ENCODE measurements at regions not wholly inside any gene's neighbourhood (a gene's known extent, or its start where the extent isn't known, plus 50 kb on each side); places are given as distances from the start of the nearest gene placed in this dataset.

GRCh38 chrX:69361311-69361845, 142.7 kb upstream of the NALF2 start:
- peak overlapping the region in 1 of 2 donors; percentile 53 for H3K27ac ChIP-seq
- H3K4me1 ChIP-seq (ENCODE audit: control insufficient read depth in 1 of 2, low read depth in 2 of 2), result peaks cover 0 to 12% of the 10 kb centered on the region in 2 donors
- peak overlapping the region; percentile 35 for H3K4me3 ChIP-seq
- no peak for DNase-seq (ENCODE audit: low spot score)
- no peaks in the 10 kb centered on the region for H3K9me3 ChIP-seq
- peak; percentile 60 for ATAC-seq (ENCODE audit: insufficient number of reproducible peaks, low FRiP score, low read depth)
- H3K27me3 ChIP-seq (replicated peaks; ENCODE audit: insufficient read depth), result no peaks in the 10 kb centered on the region
- H3K36me3 ChIP-seq, result no peaks in the 10 kb centered on the region
- TF ChIP-seq CTCF (IDR thresholded peaks at IDR 0.05), result no peak

DNA sequence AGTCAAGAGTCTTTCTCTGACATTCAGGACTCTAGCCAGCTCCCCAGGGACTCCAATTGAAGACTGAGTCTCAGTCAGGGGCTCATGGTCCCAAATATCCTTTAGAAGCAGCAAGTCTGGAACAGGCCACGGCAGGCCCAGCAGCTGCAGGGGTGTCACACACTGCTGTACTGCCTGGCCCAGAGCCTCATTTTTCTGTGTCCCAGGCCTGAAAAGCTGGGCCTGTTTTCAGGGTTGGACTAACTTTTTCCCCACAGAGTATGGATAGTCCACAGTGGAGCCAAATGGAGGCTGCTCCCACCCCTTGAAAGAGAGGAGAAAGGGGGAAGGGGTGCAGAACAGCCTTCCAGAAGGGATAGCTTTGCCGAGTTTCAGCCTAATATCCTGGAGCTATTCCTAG, 146.8 kb upstream of the NALF2 start:
- ATAC-seq (ENCODE audit: insufficient number of reproducible peaks, low FRiP score, low read depth), result no peak
- Histone ChIP-seq H3K9me3 (no peaks in the 10 kb centered on the region), H3K4me3 (no peak overlapping the region), H3K36me3 (no peaks in the 10 kb centered on the region), H3K27me3 (replicated peaks; ENCODE audit: insufficient read depth) (no peaks in the 10 kb centered on the region), H3K4me1 (ENCODE audit: control insufficient read depth in 1 of 2, low read depth in 2 of 2) (peaks cover 0 to 12% of the 10 kb centered on the region in 2 donors), H3K27ac (no peak overlapping the region)
- TF ChIP-seq CTCF (IDR thresholded peaks at IDR 0.05), result no peak
- DNase-seq (ENCODE audit: low spot score), result no peak

- Histone ChIP-seq H3K4me3 (no peak overlapping the region), H3K9me3 (no peaks in the 10 kb centered on the region), H3K27ac (no peak overlapping the region), H3K27me3 (replicated peaks; ENCODE audit: insufficient read depth) (no peaks in the 10 kb centered on the region), H3K4me1 (ENCODE audit: control insufficient read depth in 1 of 2, low read depth in 2 of 2) (no peaks in the 10 kb centered on the region), H3K36me3 (no peaks in the 10 kb centered on the region)
- no peak for DNase-seq (ENCODE audit: low spot score)
- no peak for ATAC-seq (ENCODE audit: insufficient number of reproducible peaks, low FRiP score, low read depth)
- TF ChIP-seq CTCF (IDR thresholded peaks at IDR 0.05), result no peak
These were observed 159.6 kb upstream of the PJA1 start for GRCh38 chrX:69324851-69325250.

GRCh38 chrX:69323786-69324720, 158.8 kb upstream of the PJA1 start:
- H3K36me3 ChIP-seq, result no peaks in the 10 kb centered on the region

More at GRCh38 chrX:69323786-69324720, 158.8 kb upstream of the PJA1 start:
- ATAC-seq (ENCODE audit: insufficient number of reproducible peaks, low FRiP score, low read depth), result no peak
- no peak overlapping the region for H3K27ac ChIP-seq
- no peaks in the 10 kb centered on the region for H3K9me3 ChIP-seq
- H3K4me1 ChIP-seq (ENCODE audit: control insufficient read depth in 1 of 2, low read depth in 2 of 2), result no peaks in the 10 kb centered on the region
- H3K27me3 ChIP-seq (replicated peaks; ENCODE audit: insufficient read depth), result no peaks in the 10 kb centered on the region
- no peak for TF ChIP-seq CTCF (IDR thresholded peaks at IDR 0.05)
- H3K4me3 ChIP-seq, result no peak overlapping the region
- DNase-seq (ENCODE audit: low spot score), result no peak

Measured in thoracic aorta (tissue), 2 donors.